ENCODE measurements at regions not wholly inside any gene's neighbourhood (a gene's known extent, or its start where the extent isn't known, plus 50 kb on each side); places are given as distances from the start of the nearest gene placed in this dataset.

- DNase-seq: no peak
Observed at GRCh38 chr10:128222332-128222849, 96.2 kb upstream of the MKI67 start.

- no peak for DNase-seq
Observed at GRCh38 chr10:128230401-128230800, 104.2 kb upstream of the MKI67 start.

- no peak for DNase-seq
Observed at GRCh38 chr10:128233422-128233821, 107.2 kb upstream of the MKI67 start.

- no peak for DNase-seq
Observed at GRCh38 chr10:128237710-128238109, 111.5 kb upstream of the MKI67 start.

DNA sequence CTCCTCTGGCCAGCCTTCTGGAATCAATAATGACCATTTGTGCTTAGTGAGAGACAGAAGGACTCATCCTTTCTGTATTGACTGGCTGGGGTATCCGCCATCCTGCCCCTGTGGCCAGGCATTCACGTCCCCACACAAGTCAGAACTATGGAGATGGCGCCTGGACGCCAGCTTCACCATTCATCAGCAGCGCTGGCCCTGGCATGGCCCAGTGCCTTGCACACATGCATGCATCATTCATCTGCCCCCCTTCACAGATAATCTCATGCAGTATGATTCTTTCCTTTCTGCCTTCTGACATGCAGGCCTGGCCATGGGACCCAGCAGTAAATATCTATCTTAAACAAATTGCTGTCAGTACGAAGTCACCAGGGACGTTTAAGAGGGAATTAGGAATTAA, 114.8 kb upstream of the MKI67 start:
- DNase-seq: no peak

- DNase-seq: no peak
Observed at GRCh38 chr10:128242641-128243040, 116.4 kb upstream of the MKI67 start.

GRCh38 chr10:128245026-128245425, 118.8 kb upstream of the MKI67 start:
- no peak for DNase-seq

GRCh38 chr10:128247576-128247975, 121.4 kb upstream of the MKI67 start:
- DNase-seq: no peak

- DNase-seq: no peak
Observed at GRCh38 chr10:128254476-128254875, 128.3 kb upstream of the MKI67 start.

DNA sequence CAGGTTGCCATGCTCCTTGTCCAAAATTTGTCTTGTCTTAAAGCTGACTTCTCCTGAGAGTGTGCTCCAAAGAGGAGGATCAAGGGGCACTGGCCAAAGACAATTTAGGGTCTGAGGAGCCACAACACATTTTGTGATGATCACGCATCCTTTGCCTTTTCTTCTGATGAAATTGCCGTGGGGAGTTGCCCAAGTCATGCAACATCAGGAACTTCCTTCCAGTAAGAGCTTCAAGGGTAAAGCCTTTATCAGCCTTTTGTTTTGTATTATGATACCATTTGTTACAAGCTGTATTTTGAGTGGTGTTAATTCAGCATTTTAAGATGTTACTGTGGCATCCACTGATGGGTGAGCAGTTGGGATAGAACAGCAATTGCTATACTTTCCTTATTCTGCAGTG, 131.2 kb upstream of the MKI67 start:
- no peak for DNase-seq

DNA sequence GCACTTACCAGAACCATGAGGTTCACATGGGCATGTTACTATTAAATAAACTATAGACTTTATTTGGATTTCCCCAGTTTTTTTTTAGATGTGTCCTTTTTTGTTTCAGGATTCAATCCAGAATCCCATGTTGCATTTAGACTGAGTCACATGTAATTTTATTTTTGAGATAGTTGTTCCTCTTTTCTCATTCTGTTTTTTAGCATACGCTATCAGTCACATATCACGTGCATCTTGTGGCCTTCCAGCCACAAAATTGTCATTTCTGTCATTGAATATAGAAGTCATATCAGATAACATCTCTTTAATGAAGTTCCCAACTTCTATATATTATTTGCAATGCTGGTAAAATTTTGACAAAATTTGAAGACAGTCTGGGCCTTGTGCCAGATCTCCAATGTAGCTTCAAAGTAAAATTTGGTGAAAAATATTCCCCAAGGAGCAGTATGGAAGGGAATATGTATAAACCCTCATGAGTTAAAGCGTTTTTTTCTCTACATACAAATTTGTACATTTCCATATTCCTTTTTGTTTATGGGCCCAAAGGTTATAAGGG, 132.3 kb upstream of the MKI67 start:
- DNase-seq: no peak

- DNase-seq: peak; percentile 52
Observed at GRCh38 chr10:128263891-128264688, 137.9 kb upstream of the MKI67 start.

- DNase-seq: no peak
Observed at GRCh38 chr10:128265596-128265995, 139.4 kb upstream of the MKI67 start.

- no peak for DNase-seq
Observed at GRCh38 chr10:128267581-128267980, 141.4 kb upstream of the MKI67 start.

GRCh38 chr10:128268015-128268722, 141.9 kb upstream of the MKI67 start:
- DNase-seq: peak; percentile 66

GRCh38 chr10:128274938-128275337, 148.7 kb upstream of the MKI67 start:
- no peak for DNase-seq

- no peak for DNase-seq
Observed at GRCh38 chr10:128275388-128276177, 149.4 kb upstream of the MKI67 start.

DNA sequence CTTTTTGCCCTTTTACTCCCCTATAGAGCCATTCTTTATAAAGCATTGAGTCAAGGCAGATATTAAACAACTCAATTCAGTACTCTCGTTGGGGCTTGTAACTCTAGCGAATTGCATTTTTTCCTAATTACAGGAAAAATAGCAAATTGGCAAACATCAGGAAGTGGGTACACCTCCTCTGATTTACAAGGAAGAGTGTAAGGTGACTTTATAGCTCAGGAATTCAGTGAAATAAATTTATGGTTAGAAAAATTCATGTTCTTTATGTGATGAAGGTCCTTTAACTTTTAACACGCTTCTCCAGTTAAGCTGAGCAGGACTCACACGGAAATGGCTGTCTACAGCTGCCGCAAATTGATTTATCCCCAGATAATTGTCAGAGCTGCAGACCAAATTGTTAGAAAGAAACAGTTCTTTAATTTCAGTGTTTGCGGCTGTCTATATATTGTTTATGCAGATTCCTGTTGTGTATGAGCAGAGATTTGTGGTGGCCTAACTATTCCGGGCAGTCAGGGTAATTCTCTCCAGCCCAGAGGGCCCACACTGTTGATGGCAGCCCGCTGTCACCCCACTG, 151.1 kb upstream of the MKI67 start:
- no peak for DNase-seq

DNA sequence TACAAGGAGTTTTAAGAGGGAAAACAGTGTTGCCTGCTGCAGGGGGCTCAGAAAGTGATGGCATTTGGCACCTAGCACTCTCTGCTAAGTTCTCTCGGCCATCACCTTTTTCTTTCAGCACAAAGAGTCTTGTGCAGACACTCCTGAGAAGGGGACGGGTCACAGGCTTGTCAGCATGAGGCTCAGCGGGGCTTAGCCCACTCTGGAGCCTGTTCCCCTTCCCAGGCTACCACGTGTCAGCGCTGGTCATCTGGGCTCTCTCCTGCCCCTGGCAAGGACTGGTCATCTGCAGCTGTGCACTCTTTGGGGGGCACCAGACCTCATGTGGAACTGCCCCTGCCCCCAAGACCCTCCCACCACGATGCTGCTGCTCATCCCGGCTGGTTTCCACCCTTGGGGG, 152.1 kb upstream of the MKI67 start:
- no peak for DNase-seq

- DNase-seq: no peak
Observed at GRCh38 chr10:128280271-128280670, 154.0 kb upstream of the MKI67 start.

GRCh38 chr10:128281343-128281742, 155.1 kb upstream of the MKI67 start:
- no peak for DNase-seq

DNA sequence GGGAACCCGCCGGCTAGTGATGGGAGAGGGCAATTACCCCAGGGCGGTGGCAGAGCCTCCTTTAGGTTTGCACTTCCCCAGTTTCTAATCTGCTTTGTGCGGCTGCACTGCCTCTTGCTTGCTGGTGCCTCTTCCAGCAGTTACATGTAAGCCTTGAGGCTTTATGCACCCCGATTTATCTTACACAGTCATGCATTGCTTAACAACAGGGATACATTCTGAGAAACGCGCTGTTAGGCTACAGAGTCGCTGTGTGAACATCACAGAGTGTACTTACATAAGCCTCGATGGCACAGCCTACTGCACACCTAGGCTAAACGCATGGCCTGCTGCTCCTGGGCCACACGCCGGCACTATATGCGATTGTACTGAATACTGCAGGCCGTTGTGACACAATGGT, 155.6 kb upstream of the MKI67 start:
- DNase-seq: no peak
